Prostate gland (tissue), 2 donors: ENCODE measurements at regions not wholly inside any gene's neighbourhood (a gene's known extent, or its start where the extent isn't known, plus 50 kb on each side); places are given as distances from the start of the nearest gene placed in this dataset.

Experiments used
- CTCF ChIP-seq, 4 experiments: fragments of 200-600 bp in 2 of 4; fragments of 450-650 bp in 2 of 4; sonication (generic) in 2 of 4; IDR thresholded peaks; 1 replicate in 3 of 4; 2 replicates in 1 of 4; pipeline ENCODE4 v1.5.1; 2016 to 2019; ENCODE audit warnings: antibody characterized with exemption in 4 of 4, mild to moderate bottlenecking in 2 of 4, moderate library complexity in 2 of 4
- POLR2A ChIP-seq: fragments of 450-650 bp; IDR thresholded peaks from one replicate; pipeline ENCODE4 v1.6.1; 2016; ENCODE audit warnings: antibody characterized with exemption, mild to moderate bottlenecking
- POLR2AphosphoS5 ChIP-seq: sonication (generic); formaldehyde crosslinking; IDR thresholded peaks from one replicate; pipeline ENCODE4 v1.6.1; 2017; ENCODE audit warnings: antibody characterized with exemption

- TF ChIP-seq CTCF (IDR thresholded peaks at IDR 0.05) (no peak), POLR2A (no peak), POLR2AphosphoS5 (no peak)
Measured at GRCh38 chr1:83090195-83090594, 908.7 kb downstream of the TTLL7 start.
